Putamen (tissue), 1 donor: ENCODE measurements at regions not wholly inside any gene's neighbourhood (a gene's known extent, or its start where the extent isn't known, plus 50 kb on each side); places are given as distances from the start of the nearest gene placed in this dataset.
"Not testable (repeated sequence)": the region's sequence is repeated elsewhere in the genome, so short reads cannot be mapped to it uniquely, and the experiment has no call there.

ENCODE experiments used
- DNase-seq: peaks from one replicate; pipeline ENCODE4 v3.0.0-alpha.2; 2016; ENCODE audit warnings: low spot score

- DNase-seq, result no peak
Observed at GRCh38 chr15:96138985-96139384, 191.5 kb upstream of the NR2F2 start.

- no peak for DNase-seq
Observed at GRCh38 chr15:96142498-96142897, 188.0 kb upstream of the NR2F2 start.

GRCh38 chr15:96144734-96145133, 185.8 kb upstream of the NR2F2 start:
- no peak for DNase-seq

- no peak for DNase-seq
Observed at GRCh38 chr15:96146726-96147125, 183.8 kb upstream of the NR2F2 start.

GRCh38 chr15:96147267-96147666, 183.2 kb upstream of the NR2F2 start:
- DNase-seq, result no peak

- DNase-seq, result no peak
Observed at GRCh38 chr15:96150254-96150653, 180.2 kb upstream of the NR2F2 start.

- not testable (repeated sequence) for DNase-seq
Observed at GRCh38 chr15:96151749-96152148, 178.8 kb upstream of the NR2F2 start.

- DNase-seq, result no peak
Observed at GRCh38 chr15:96153929-96154328, 176.6 kb upstream of the NR2F2 start.

- no peak for DNase-seq
Observed at GRCh38 chr15:96158938-96159337, 171.6 kb upstream of the NR2F2 start.

GRCh38 chr15:96160269-96160668, 170.2 kb upstream of the NR2F2 start:
- no peak for DNase-seq

- DNase-seq, result no peak
Observed at GRCh38 chr15:96160800-96161199, 169.7 kb upstream of the NR2F2 start.

GRCh38 chr15:96162322-96162721, 168.2 kb upstream of the NR2F2 start:
- no peak for DNase-seq

- DNase-seq, result no peak
Observed at GRCh38 chr15:96165081-96165480, 165.4 kb upstream of the NR2F2 start.

- DNase-seq, result no peak
Observed at GRCh38 chr15:96165775-96166174, 164.7 kb upstream of the NR2F2 start.

- DNase-seq, result no peak
Observed at GRCh38 chr15:96166223-96167200, 164.0 kb upstream of the NR2F2 start.

GRCh38 chr15:96170616-96170978, 159.9 kb upstream of the NR2F2 start:
- not testable (repeated sequence) for DNase-seq

- no peak for DNase-seq
Observed at GRCh38 chr15:96170979-96171739, 159.3 kb upstream of the NR2F2 start.

- no peak for DNase-seq
Observed at GRCh38 chr15:96171853-96172296, 158.6 kb upstream of the NR2F2 start.

GRCh38 chr15:96172417-96172816, 158.1 kb upstream of the NR2F2 start:
- no peak for DNase-seq

- DNase-seq, result no peak
Observed at GRCh38 chr15:96176831-96177230, 153.7 kb upstream of the NR2F2 start.

GRCh38 chr15:96177279-96177678, 153.2 kb upstream of the NR2F2 start:
- DNase-seq, result no peak

- DNase-seq, result no peak
Observed at GRCh38 chr15:96180087-96180748, 150.3 kb upstream of the NR2F2 start.
